Breast epithelium (tissue), 4 donors: ENCODE measurements at regions not wholly inside any gene's neighbourhood (a gene's known extent, or its start where the extent isn't known, plus 50 kb on each side); places are given as distances from the start of the nearest gene placed in this dataset.
"Not testable (repeated sequence)": the region's sequence is repeated elsewhere in the genome, so short reads cannot be mapped to it uniquely, and the experiment has no call there.

Source experiments
- DNase-seq, 2 donors: peaks; one replicate each; pipeline ENCODE4 v3.0.0-alpha.2; 2019; ENCODE audit warnings: low spot score in 2 of 2
- H3K27ac ChIP-seq, 2 donors: fragments of 200-600 bp; sonication (generic) in 1 of 2; one replicate each; pipeline ENCODE4 v1.5.1; 2016 to 2019; ENCODE audit warnings: mild to moderate bottlenecking in 1 of 2
- H3K27me3 ChIP-seq, 2 donors: fragments of 200-600 bp; sonication (generic) in 1 of 2; one replicate each; pipeline versions ENCODE4 v1.5.1 to v1.6.0; 2017 to 2019; ENCODE audit warnings: control low read depth in 1 of 2, mild to moderate bottlenecking in 1 of 2
- H3K36me3 ChIP-seq: fragments of 200-600 bp; one replicate; pipeline ENCODE4 v1.5.1; 2019
- H3K4me1 ChIP-seq, 2 donors: fragments of 200-600 bp; sonication (generic); one replicate each; pipeline ENCODE4 v1.5.1; 2016 to 2019; ENCODE audit warnings: control low read depth in 1 of 2
- H3K4me3 ChIP-seq, 3 donors: fragments of 200-600 bp; sonication (generic); 1 replicate in 2 of 3; 2 replicates in 1 of 3; pipeline ENCODE4 v1.5.1; 2016 to 2019; ENCODE audit warnings: mild to moderate bottlenecking in 3 of 3, moderate library complexity in 2 of 3
- H3K9me3 ChIP-seq, 2 donors: fragments of 200-600 bp; sonication (generic) in 1 of 2; one replicate each; pipeline ENCODE4 v1.5.1; 2016 to 2019; ENCODE audit warnings: control low read depth in 1 of 2
- CTCF ChIP-seq, 3 donors: fragments of 450-650 bp; IDR thresholded peaks; one replicate each; pipeline ENCODE4 v1.5.1; 2016 to 2017; ENCODE audit warnings: antibody characterized with exemption in 3 of 3, mild to moderate bottlenecking in 3 of 3, moderate library complexity in 3 of 3
- POLR2A ChIP-seq: fragments of 450-650 bp; IDR thresholded peaks from one replicate; pipeline ENCODE4 v1.6.1; 2016; ENCODE audit warnings: antibody characterized with exemption, mild to moderate bottlenecking, moderate library complexity
- POLR2AphosphoS5 ChIP-seq, 3 donors: sonication (generic); formaldehyde crosslinking; IDR thresholded peaks; one replicate each; pipeline ENCODE4 v1.6.1; 2017; ENCODE audit warnings: antibody characterized with exemption in 3 of 3
- intact Hi-C: fragments of 100-400 bp; cut with DNase I; formaldehyde crosslinking; loops from one replicate; pipeline ENCODE4 v1.15.1; 2023; ENCODE audit warnings: low total_unique reads

DNA sequence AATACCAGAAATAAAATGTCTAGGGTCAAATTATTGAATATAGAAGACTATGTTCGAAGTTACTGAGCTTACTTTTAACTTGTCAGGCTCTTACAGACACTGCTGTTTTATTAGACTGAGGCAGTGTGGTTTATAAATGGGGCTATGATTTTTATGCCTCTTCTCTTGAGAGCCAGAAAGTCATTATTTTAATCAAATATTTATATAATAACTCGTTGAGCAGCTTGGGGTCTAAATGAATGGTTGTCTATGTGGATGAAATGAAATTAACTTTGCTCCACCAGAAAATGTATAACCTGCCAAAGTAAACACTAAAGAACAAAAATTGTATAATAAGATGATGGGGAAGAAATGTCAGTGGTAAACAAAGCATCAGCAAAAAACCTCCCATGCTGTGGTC is 175.6 kb upstream of the THSD7A start:
- Histone ChIP-seq H3K36me3 (no peaks in the 10 kb centered on the region), H3K9me3 (no peaks in the 10 kb centered on the region), H3K4me1 (no peaks in the 10 kb centered on the region), H3K27ac (no peak overlapping the region), H3K27me3 (no peaks in the 10 kb centered on the region), H3K4me3 (no peak overlapping the region)
- TF ChIP-seq POLR2AphosphoS5 (IDR thresholded peaks at IDR 0.05) = no peak
- no peak for TF ChIP-seq CTCF (IDR thresholded peaks at IDR 0.05)
- no peak for TF ChIP-seq POLR2A
- no peak for DNase-seq
- intact Hi-C loops = no loop called here

- TF ChIP-seq POLR2A = no peak
- H3K4me3 ChIP-seq = no peak overlapping the region
- H3K36me3 ChIP-seq = no peaks in the 10 kb centered on the region
- H3K27ac ChIP-seq = no peak overlapping the region
- H3K4me1 ChIP-seq = no peaks in the 10 kb centered on the region
- DNase-seq = no peak
- intact Hi-C loops = no loop called here
- H3K27me3 ChIP-seq = no peaks in the 10 kb centered on the region
- H3K9me3 ChIP-seq = no peaks in the 10 kb centered on the region
Measured at GRCh38 chr7:12013983-12014382, 182.0 kb upstream of the THSD7A start.

DNA sequence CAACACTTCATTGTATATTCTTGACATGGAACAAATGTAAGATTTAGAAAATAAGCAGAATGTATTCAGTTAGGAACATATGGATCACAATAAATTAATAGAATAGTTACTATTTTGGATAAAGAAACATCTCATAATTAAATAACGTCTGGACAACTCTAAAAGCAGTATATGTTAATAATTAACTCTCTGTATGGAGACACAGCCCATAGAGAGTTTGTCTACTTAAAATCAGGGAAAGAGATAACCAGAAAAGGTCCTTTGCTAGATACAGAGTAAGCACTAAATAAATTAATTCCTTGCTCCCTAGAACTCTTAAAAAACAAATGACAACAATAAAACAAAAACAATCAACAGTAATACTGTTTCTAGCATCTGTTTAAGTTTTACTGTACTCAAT is 184.4 kb upstream of the THSD7A start:
- Histone ChIP-seq H3K27ac (no peak overlapping the region), H3K4me3 (no peak overlapping the region), H3K9me3 (no peaks in the 10 kb centered on the region), H3K36me3 (no peaks in the 10 kb centered on the region), H3K27me3 (no peaks in the 10 kb centered on the region), H3K4me1 (no peaks in the 10 kb centered on the region)
- no peak for TF ChIP-seq CTCF (IDR thresholded peaks at IDR 0.05)
- no peak for TF ChIP-seq POLR2AphosphoS5 (IDR thresholded peaks at IDR 0.05)
- no peak for TF ChIP-seq POLR2A
- DNase-seq = no peak
- intact Hi-C loops = no loop called here

GRCh38 chr7:12017046-12017445 is 185.0 kb upstream of the THSD7A start:
- intact Hi-C loops = no loop called here
- DNase-seq = no peak
- TF ChIP-seq CTCF (IDR thresholded peaks at IDR 0.05) = no peak
- TF ChIP-seq POLR2A = no peak
- TF ChIP-seq POLR2AphosphoS5 (IDR thresholded peaks at IDR 0.05) = no peak
- Histone ChIP-seq H3K36me3 (no peaks in the 10 kb centered on the region), H3K4me1 (no peaks in the 10 kb centered on the region), H3K27ac (no peak overlapping the region), H3K4me3 (no peak overlapping the region), H3K27me3 (no peaks in the 10 kb centered on the region), H3K9me3 (no peaks in the 10 kb centered on the region)

GRCh38 chr7:12022011-12022410 is 189.1 kb upstream of the TMEM106B start:
- intact Hi-C loops, H3K4me3 ChIP-seq, DNase-seq, H3K36me3 ChIP-seq, H3K27ac ChIP-seq, H3K27me3 ChIP-seq, H3K9me3 ChIP-seq, H3K4me1 ChIP-seq: not testable (repeated sequence)

GRCh38 chr7:12025246-12025645 is 185.8 kb upstream of the TMEM106B start:
- Histone ChIP-seq H3K4me1 (no peaks in the 10 kb centered on the region), H3K9me3 (no peaks in the 10 kb centered on the region), H3K36me3 (no peaks in the 10 kb centered on the region), H3K27me3 (no peaks in the 10 kb centered on the region), H3K4me3 (no peak overlapping the region), H3K27ac (no peak overlapping the region)
- TF ChIP-seq POLR2A = no peak
- TF ChIP-seq POLR2AphosphoS5 (IDR thresholded peaks at IDR 0.05) = no peak
- no peak for TF ChIP-seq CTCF (IDR thresholded peaks at IDR 0.05)
- intact Hi-C loops = no loop called here
- no peak for DNase-seq
